GM21529 (cell line): ENCODE measurements at regions not wholly inside any gene's neighbourhood (a gene's known extent, or its start where the extent isn't known, plus 50 kb on each side); places are given as distances from the start of the nearest gene placed in this dataset.
"Not testable (repeated sequence)": the region's sequence is repeated elsewhere in the genome, so short reads cannot be mapped to it uniquely, and the experiment has no call there.

Experiments
- ATAC-seq: cut with Tn5 transposase; IDR thresholded peaks from one replicate; pipeline ENCODE4 v1.9.1; 2021; ENCODE audit not compliant: unreplicated experiment

DNA sequence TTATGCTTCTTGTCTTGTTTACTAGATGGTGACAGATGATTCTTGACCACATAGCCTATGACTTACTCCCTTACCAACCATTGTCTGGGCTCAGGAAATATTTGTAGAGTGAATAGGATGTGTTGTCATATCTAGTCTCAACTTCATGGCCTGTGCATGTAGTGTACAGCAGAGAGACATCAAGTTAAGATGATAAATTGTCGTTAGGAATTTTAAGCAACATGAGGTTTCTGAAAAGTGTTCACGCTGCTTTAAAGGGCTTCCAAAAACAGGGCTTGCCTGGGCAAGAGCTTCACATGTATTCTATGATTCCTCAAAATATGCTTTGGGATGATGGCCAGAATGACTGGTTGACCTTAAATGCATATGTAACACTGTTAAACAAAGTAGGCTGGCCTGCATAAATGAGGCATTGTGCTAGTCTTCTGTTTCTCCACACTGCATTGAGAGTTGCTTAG lies 424.0 kb downstream of the RND3 start:
- ATAC-seq: no peak

DNA sequence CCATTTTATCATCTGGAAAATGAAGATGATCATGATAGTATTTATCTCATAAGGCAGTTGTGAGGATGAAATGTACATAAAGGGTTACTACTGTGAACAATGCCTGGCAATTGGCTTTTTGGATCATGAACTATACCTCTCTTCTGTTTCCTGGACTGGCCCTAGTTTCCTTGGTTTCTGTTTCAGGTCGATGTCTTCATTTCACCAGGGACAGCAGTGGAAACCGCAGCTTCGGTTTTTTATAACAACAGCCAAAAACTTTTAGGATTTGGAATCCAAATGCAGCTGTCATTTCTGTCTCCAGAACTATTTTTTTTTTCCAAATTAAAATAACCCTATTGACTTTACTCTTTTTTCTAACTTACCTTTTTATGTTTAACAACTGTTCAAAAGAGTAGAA lies 425.1 kb downstream of the RND3 start:
- ATAC-seq: no peak

DNA sequence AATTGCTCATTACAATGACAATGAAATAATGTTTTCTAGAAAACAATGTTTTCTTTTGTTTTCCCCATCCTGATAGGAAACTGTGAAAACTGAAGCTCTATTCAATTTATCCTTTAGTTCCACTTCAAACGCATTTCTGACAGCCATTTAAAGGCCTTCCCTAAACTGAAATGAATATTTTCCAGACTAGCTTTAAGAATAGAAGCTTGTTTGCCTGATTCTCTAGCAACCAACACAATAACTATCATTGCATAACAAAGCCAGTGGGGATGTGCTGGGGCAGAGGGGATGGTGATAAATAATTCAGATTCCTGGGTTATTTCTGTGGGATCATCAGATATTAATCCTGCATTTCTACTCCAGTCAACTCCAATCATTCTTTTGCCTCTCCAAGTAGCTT lies 427.1 kb downstream of the RND3 start:
- no peak for ATAC-seq

DNA sequence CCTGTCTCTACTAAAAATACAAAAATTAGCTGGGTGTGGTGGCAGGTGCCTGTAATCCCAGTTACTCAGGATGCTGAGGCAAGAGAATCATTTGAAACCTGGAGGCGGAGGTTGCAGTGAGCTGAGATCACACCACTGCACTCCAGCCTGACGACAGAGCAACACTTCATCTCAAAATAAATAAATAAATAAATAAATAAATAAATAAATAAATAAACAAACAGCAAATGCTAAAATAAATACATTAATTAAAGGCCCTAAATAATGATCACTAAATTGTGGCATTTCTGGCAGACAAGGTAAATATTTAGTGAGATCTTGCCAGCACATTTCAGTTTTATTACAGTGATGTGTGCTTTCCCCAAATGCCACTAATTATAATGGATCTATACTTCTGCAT lies 427.8 kb downstream of the RND3 start:
- ATAC-seq: not testable (repeated sequence)

DNA sequence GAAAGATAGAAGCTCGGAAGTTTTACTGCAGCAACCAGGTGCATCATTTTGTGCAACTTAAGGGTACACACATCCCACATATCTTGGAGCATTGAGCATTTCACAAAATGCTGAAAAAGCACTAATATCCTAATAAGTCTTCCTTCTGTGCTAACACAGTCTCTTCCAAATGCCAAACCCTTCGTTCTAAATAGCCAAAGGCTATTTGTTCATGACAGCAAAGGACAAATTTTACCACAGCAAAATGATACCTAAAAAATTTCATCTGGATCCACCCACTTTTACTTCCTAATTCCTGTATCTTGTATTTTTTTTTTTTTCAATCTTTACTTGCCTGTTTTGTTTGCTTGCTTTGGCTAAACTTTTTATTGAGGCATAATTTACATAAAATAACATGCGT lies 435.0 kb downstream of the RND3 start:
- ATAC-seq: no peak

DNA sequence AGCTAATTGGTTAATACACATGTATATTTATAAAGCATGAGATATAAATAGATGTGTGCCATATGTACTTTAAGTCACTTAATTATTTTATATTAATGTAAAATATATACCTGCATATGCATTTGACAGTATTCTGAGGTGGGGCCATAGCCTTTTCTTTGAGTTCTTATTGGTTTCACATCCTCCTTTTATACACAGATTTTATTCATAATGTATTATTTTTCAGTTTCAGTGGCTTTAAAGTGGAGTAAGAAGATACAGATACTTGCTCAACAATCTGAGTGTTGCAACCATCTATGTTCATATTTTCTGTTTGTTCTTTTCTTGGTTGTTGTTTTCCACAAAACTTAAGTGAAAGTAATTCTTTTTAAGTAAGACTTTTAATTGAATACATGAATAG lies 436.5 kb downstream of the RND3 start:
- no peak for ATAC-seq

DNA sequence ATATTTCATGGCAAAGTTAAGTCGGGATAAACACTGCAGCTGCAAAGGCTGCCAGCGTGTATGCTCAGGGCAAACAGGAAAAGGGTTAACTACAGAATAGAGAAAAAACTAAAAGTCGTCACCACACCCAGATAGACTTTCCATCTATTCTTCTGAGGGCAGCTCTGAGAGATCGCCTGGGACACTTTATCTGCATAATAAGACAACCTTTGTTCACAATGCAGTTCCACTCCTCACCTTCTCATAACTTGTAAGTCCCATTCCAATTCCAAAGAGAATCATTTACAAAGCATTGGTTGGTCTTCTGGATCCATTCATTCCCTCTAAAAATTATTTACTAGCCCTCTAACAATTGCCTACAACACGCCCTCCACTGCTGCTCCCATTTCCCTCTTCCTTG lies 437.4 kb downstream of the RND3 start:
- ATAC-seq: no peak

DNA sequence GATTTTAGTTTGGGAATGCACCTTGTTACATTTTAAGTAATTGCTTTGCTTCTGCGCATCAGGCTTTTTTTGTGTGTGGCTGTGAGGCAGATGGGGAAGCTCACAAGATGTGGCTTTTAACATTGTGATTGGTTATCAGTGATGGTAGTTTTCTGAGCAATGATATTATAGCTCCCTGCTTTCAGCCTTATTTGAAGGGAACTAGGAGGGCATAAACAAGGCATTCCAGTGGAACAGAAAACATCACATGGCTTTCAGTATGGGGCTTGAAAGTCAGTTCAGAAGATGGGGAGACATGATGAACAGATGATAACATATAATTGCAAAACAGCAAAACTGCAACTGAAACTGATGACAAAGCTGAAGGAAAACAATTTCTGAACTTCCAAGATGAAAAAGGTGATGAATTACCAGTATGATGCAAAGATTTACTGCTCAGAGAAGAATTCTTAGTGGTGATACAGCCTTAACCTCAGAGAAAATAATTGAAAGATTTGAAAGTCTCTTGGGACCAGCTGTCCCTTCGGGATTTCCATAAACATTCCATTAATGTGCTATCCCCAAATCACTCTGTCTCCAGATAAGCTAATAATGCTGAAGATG lies 439.7 kb downstream of the RND3 start:
- no peak for ATAC-seq

DNA sequence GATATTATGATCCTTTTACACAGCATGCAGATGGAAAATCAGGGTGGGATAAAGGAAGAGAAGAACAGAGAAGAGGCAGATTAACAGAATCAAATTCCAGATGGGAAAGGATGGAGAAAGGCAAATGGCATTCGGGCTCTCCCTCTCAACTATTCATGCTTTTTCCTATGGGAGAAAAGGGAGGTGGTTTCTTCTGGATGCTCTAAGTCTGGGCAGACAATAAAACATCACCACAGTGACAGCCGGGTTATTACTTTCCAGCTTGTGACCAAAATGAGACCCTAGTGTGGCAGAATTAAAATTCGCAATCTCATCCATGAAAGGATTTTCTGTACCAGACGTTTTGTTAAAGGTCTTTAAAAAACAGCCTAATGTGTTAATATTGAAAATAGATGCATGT lies 440.7 kb downstream of the RND3 start:
- no peak for ATAC-seq

DNA sequence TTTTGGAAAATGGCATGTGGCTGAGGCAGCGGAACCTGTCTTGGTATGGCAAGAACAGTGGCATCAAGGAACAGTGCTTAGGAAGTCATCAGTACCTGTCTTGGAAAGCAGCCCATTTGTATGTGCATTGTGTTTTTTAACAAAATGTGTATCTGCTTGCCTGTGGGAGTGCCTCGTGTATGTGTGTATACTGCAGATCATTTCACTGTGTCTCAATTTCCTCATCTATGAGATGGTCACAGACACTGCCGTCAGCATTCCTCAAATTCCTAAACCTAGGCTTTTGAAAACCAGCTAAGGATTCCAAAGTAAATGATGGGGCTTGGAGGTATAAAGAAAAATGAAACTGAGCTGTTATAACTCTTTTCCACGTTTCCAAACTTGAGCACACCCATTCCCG lies 441.3 kb downstream of the RND3 start:
- no peak for ATAC-seq

DNA sequence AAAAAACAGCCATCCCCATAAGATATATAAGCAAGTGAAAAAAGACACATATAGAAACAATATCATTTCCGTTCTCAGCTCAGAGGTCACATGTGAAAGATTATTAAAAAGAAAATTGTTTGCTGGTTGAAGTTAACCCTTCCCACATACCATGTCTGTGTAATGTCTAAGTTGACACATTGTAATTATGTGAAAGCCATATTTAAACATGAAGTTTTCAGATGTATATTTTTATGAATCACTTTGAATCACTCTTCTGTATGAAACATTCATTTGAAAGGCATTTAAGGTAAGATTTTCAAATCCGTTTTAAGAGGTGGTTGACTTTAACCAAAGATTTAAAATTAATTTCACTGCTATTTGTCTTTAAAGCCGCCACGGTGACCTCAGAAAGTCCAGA lies 441.9 kb downstream of the RND3 start:
- ATAC-seq: no peak

DNA sequence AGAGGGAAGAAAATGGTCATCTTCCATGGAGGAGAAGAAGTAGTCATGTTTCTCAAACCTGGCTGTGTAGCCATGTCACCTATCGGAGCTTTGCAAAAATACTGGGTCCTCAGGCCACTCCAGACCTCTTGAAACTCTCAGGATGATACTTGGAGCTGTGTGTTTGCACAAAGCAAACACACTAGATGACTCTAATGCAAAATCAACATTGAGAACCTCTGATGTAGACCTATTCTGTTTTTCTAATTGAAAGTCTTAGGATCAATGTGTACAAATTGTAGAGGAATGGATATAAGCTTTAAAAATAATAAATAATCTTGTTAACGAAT lies 444.3 kb downstream of the RND3 start:
- ATAC-seq: no peak

DNA sequence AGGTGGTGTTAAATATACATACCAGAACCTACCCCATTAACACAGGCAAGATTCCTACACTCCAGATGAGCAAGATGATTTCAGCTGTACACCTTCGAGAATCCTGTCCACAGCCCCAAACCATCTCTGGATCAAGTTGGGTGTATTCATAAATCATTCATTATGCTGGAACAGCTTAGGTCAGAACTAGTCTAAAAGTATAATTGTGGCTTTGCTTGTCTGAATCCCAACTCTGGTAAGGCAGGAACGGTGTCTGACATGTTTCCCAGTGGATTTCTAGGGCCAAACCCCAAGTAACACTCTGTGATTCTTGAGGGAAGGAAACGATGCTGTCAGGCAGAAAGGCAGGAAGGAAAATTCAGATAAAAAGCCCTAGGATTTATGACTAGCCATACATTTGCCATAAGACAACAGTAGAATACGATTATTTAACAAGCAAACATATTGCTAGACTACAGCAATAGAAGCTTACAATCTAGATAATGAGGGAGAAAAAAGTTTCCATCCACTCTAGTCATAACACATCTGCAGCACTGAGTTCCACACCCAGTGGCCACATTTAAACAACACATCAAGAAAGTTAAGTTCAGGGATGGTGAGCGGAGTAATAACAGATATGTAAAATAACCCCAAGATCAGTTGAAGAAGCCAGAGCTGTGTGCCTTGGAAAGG lies 444.8 kb downstream of the RND3 start:
- ATAC-seq: no peak

DNA sequence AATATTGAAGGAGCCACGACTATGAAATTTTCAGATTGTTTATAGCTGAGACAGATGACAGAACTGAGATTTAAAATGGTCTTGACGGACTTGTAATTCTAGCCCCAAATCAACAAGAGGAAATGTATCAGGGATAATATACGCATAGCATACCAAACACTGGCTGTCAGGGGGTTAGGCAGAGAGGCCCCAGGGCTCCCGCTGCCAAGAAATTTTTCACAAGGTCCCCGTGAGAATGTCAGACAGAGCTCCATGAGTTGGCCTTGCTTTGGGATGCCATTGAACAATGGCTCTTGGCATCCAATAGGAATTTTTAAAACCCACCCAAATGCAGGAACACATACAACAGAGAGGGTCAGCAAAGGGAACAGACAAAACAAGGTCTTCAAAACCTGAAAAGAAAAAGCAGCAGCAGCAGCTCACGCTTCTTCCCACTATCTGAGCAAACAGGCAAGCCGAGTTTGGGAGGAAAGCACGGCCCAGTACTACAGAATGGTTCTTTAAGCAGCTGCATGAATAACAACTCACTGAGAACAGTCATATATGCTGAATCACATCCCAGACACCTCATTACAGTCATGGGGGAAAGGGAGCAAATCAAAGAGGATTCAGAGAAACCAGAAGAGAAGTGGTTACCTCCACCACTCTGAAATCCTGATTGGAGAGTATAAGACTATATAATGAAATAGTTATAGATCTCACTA lies 445.6 kb downstream of the RND3 start:
- no peak for ATAC-seq

DNA sequence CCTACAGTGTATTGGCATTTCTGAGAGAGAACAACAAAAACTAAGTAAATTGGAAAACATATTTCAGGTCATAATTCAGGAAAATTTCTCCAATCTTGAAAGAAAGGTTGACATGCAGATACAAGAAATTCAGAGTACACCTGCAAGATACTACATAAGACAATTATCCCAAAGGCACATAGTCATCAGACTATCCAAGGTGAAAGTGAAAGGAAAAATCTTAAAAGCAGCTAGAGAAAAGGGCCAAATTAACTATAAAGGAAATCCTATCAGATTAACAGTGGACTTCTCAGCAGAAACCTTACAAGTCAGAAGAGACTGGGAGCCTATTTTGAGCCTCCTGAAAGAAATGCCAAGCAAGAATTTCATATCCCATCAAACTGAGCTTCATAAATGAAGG lies 449.0 kb upstream of the MMADHC start:
- no peak for ATAC-seq

DNA sequence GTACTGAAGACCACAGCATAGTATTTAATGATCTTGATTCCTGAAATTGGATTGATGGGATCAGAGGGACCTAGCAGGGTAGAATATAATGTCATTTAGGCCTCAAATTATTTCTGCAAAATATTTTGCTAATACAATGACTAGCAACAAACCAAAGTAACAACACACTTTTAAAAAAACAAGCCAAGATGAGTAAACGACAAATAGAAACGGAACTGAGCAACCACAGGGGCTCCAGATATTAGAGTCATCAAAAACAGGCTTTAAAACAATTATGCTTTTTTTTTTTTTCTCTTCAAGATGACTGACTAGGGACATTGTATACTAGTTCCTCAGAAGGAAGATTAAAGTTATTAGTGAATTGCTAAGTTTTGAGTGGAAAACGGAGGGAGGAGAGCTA lies 447.1 kb upstream of the MMADHC start:
- no peak for ATAC-seq

DNA sequence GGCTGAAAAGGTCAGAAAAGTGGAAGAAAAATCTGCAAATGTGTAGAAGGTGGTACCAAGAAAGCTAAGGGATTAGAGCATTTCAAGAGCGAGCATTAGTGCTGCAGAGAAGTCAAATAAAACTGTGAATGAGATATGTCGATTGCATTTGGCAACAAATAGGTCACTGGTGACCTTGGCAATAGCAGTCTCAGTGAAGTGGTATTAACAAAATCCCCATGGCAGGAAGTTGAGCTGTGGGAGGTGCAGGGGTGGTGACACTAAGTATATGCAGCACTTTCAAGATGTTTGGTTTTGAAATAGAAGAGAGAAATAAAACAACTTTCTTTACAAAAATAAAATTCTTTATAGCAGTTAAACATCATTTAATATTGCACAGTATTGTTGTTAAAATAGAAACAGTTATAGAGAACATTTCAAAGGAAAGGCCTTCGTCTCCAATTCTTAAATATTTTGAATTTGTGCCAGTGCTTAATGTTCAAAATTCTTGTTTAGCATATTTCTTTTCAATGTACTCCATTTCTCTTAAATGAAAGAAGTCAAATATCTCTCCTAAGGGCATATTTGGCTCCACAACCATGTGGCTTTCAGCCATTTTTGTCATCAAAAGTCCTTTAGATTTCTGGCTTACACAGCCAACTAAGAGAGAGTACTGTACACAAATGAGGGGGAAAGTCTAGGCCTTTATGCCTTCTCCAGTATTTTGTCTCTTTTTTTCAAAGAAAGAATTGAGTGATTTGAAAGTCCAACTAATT lies 443.0 kb upstream of the MMADHC start:
- ATAC-seq: no peak

DNA sequence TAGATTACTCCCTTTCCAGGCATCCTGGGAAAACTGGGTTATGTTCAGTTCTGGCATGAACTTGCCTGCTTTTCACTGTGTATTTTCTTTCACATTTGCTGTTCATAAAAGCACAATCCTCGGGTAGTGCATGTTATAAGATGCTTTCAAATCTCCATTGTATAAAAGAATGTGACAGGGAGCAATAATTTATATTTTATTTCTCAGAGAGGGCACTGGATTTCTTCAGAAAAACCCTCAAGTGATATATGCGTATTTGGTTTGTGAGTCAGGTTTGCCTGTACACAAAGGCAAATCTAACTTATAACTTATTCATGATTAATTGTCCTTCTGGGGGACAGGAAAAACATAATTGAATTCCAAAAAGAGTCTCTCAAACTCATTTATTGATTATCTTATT lies 440.7 kb upstream of the MMADHC start:
- no peak for ATAC-seq

DNA sequence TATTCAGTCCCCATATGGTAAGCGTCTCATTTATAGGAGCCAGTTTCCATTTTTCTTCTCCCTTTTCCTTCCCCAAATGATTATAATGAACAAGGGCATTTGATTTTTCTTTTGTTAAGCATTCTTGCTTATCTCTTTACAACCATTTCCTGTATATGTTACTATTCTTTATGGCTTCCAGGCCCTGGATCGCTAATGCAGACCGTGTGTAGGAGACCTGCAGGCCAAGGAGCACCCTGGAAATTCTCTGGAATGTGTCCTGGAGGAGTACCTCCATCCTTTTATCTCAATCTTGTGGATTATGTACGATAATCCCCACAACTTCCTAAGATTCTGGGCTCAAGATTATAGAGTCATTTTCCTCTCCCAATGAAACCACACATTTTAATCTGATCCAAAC lies 439.6 kb upstream of the MMADHC start:
- no peak for ATAC-seq

DNA sequence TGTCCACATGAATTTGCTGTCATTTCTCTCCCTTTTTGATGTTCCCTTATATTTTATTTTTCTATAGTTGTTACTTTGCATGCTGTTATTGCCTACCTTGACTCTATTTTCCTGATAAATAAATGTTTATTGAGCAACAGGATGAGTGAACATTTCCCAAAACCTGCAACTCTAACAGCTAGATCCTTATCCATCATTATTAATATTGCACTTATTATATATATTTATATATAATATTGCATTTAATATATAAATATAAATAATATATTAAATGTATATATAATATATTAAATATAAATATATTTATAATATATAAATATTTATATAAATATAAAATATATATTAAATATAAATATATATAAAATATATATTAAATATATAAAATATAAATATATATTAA lies 436.1 kb upstream of the MMADHC start:
- no peak for ATAC-seq

DNA sequence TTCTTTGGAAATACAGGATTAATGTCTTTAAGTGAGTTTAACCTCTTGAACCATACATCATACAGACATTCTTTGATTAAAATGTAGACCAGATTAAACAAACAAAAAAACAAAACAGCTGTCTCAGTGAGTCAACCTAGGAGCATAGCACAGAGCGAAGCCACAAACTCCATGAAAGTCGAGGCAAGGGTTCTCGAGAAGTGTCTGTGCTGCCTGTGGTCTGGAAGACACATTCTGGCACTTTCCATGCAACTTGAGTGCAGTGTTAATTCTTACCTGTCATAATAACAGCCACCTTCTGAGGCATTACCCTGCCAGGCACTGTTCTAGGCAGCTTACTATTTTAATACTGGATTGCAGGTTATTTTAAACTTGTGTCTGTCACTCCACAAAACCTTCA lies 435.5 kb upstream of the MMADHC start:
- no peak for ATAC-seq
